Panc1 (cell line): ENCODE measurements at regions not wholly inside any gene's neighbourhood (a gene's known extent, or its start where the extent isn't known, plus 50 kb on each side); places are given as distances from the start of the nearest gene placed in this dataset.

Experiments
- ATAC-seq: fragments of 200-7000 bp; cut with Tn5 transposase; 2 replicates; pipeline ENCODE4 v1.9.1; 2020; ENCODE audit warnings: mild to moderate bottlenecking, moderate library complexity
- BruUV-seq: library from RNA; stranded (reverse); fragments of 400-500 nt; replicated peaks from 2 replicates; lab custom pipeline; 2021; lab: Mats Ljungman, UMichigan
- CTCF ChIA-PET: fragments of 300-600 bp; sonication (Branson Sonifier 250); formaldehyde crosslinking; loops from one replicate; lab custom pipeline; 2022; ENCODE audit warnings: antibody characterized with exemption; lab: Charles Lee
- POLR2A ChIA-PET: fragments of 300-600 bp; sonication (Branson Sonifier 250); formaldehyde crosslinking; loops from one replicate; lab custom pipeline; 2022; ENCODE audit warnings: antibody characterized with exemption; lab: Charles Lee
- DNase-seq: peaks from one replicate; pipeline ENCODE4 v3.0.0-alpha.2; 2010; ENCODE audit warnings: low read depth, low spot score
- H3K27ac ChIP-seq: 2 replicates; pipeline ENCODE4 v1.5.1; 2011; ENCODE audit warnings: mild to moderate bottlenecking, low read length, inconsistent platforms
- H3K27me3 ChIP-seq: fragments of 200-500 bp; sonication (Bioruptor generic); 2 replicates; pipeline ENCODE4 v1.6.0; 2014; ENCODE audit warnings: low read length, inconsistent platforms; ENCODE audit not compliant: control insufficient read depth, insufficient read depth
- H3K36me3 ChIP-seq: fragments of 200-500 bp; sonication (Bioruptor generic); 2 replicates; pipeline ENCODE4 v1.5.1; 2014; ENCODE audit warnings: inconsistent platforms, mild to moderate bottlenecking, low read length, moderate library complexity; ENCODE audit not compliant: control insufficient read depth, insufficient read depth
- H3K4me1 ChIP-seq: 2 replicates; pipeline ENCODE4 v1.5.1; 2011; ENCODE audit warnings: inconsistent platforms, mild to moderate bottlenecking, low read length, moderate library complexity; ENCODE audit not compliant: control insufficient read depth, insufficient read depth
- H3K4me3 ChIP-seq, 2 experiments: 2 replicates each; pipeline ENCODE4 v1.5.1; 2011 to 2012; ENCODE audit warnings: low read depth in 2 of 2, low read length in 2 of 2, mild to moderate bottlenecking in 2 of 2, inconsistent platforms in 1 of 2, moderate library complexity in 1 of 2
- H3K9me3 ChIP-seq: fragments of 200-500 bp; sonication (Bioruptor generic); 2 replicates; pipeline ENCODE4 v1.5.1; 2014; ENCODE audit warnings: low read depth, mild to moderate bottlenecking, inconsistent platforms, low read length, moderate library complexity; ENCODE audit not compliant: control insufficient read depth, insufficient read depth
- CTCF ChIP-seq: fragments of 450-650 bp; IDR thresholded peaks from 2 replicates; pipeline ENCODE4 v1.5.1; 2017; ENCODE audit warnings: mild to moderate bottlenecking
- POLR2AphosphoS5 ChIP-seq: IDR thresholded peaks from 2 replicates; pipeline ENCODE4 v1.6.1; 2012; ENCODE audit warnings: mild to moderate bottlenecking, low read depth, low read length, moderate library complexity
- REST ChIP-seq, 2 experiments: IDR thresholded peaks; 2 replicates each; pipeline ENCODE4 v1.6.1; 2011 to 2012; ENCODE audit warnings: low read depth in 2 of 2, control low read depth in 1 of 2, low read length in 1 of 2, mild to moderate bottlenecking in 1 of 2, moderate library complexity in 1 of 2; ENCODE audit not compliant: insufficient read depth in 1 of 2
- SIN3A ChIP-seq: IDR thresholded peaks from 2 replicates; pipeline ENCODE4 v1.6.1; 2012; ENCODE audit warnings: low read depth, mild to moderate bottlenecking, low read length, moderate library complexity, borderline replicate concordance; ENCODE audit not compliant: insufficient read depth
- TCF7L2 ChIP-seq: IDR thresholded peaks from 2 replicates; pipeline ENCODE4 v1.6.1; 2011; ENCODE audit warnings: mild to moderate bottlenecking, low read depth, low read length, inconsistent platforms
- in situ Hi-C: cut with HindIII; loops from 2 replicates; pipeline ENCODE4 v1.10.0; 2016; ENCODE audit warnings: low sequenced_read_pairs, low pct_unique_long_range_greater_than_20kb
- intact Hi-C: fragments of 100-400 bp; cut with micrococcal nuclease; formaldehyde crosslinking; loops from one replicate; pipeline ENCODE4 v1.10.0; 2022; ENCODE audit not compliant: unreplicated experiment

GRCh38 chr18:73593207-73593606 is 554.4 kb downstream of the FBXO15 start:
- ChIA-PET POLR2A (no interaction called here), CTCF (no interaction called here)
- no peak overlapping the region for H3K27ac ChIP-seq
- BruUV-seq = no TSS peak
- no peaks in the 10 kb centered on the region for H3K4me1 ChIP-seq
- peaks cover 4% of the 10 kb centered on the region; the same call in 1 of the 2 replicates for H3K27me3 ChIP-seq
- no peak for DNase-seq
- TF ChIP-seq CTCF (no peak), TCF7L2 (no peak), SIN3A (no peak), POLR2AphosphoS5 (no peak), REST (IDR thresholded peaks at IDR 0.05; ENCODE audit: insufficient read depth in 1 of 2, low read depth in 2 of 2, low read length in 1 of 2) (no peak)
- H3K36me3 ChIP-seq = no peaks in the 10 kb centered on the region
- in situ Hi-C loops (no loop called here), intact Hi-C loops (no loop called here)
- H3K9me3 ChIP-seq = no peaks in the 10 kb centered on the region
- H3K4me3 ChIP-seq = no peak overlapping the region
- no peak for ATAC-seq

DNA sequence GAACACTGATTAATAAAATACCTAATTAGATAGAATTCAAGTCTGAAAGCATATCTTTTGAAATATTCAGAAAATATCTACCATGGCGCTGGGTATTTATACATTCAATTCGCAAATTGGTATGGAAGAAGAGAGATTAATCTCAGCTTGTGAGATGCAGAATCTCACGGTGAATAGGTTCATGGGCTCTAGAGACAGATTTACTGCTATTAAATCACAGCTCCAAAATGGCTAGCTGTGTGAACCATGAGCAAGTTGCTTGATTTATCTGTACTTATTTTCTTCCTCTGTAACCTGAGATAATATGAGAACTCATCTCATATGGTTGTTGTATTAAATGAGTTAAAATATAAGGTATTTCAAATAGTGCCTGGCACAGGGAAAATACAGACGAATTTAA is 556.7 kb downstream of the FBXO15 start:
- BruUV-seq = no TSS peak
- TF ChIP-seq SIN3A (no peak), REST (IDR thresholded peaks at IDR 0.05; ENCODE audit: insufficient read depth in 1 of 2, low read depth in 2 of 2, low read length in 1 of 2) (no peak), POLR2AphosphoS5 (no peak), CTCF (no peak), TCF7L2 (no peak)
- no peak overlapping the region for H3K4me3 ChIP-seq
- H3K36me3 ChIP-seq = no peaks in the 10 kb centered on the region
- intact Hi-C loops (no loop called here), in situ Hi-C loops (no loop called here)
- ChIA-PET POLR2A (no interaction called here), CTCF (no interaction called here)
- DNase-seq (no peak), ATAC-seq (no peak)
- peaks cover 2% of the 10 kb centered on the region; the same call in 1 of the 2 replicates for H3K27me3 ChIP-seq
- no peaks in the 10 kb centered on the region for H3K9me3 ChIP-seq
- no peaks in the 10 kb centered on the region for H3K4me1 ChIP-seq
- H3K27ac ChIP-seq = no peak overlapping the region
